ENCODE measurements at regions not wholly inside any gene's neighbourhood (a gene's known extent, or its start where the extent isn't known, plus 50 kb on each side); places are given as distances from the start of the nearest gene placed in this dataset.

DNA sequence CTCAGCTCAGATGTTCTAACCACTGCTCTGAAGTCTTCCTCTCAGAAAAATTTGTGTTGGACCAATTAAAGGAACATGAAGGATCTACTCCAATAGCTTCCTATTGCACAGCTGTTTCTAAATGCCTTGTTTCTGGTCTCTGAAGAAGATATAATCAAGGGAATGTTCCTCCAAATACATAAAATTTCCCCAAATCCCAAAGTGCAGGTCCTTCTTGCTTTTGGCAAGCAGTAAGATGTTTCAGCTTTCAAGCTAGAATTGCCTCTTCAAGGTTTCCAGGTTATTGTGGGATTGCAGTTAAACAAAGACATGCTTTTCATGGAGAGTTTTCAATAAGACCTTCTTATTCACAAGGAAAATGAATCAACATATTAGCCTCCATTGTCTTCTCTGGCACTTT is 574.5 kb upstream of the SLIT2 start:
- TF ChIP-seq POLR2A (IDR thresholded peaks at IDR 0.05; ENCODE audit: low read length), result no peak
- TF ChIP-seq GATA1 (IDR thresholded peaks at IDR 0.05; ENCODE audit: low read depth, low read length), result no peak

Data from erythroblast (primary cell).